Psoas muscle (tissue), 7 donors: ENCODE measurements at regions not wholly inside any gene's neighbourhood (a gene's known extent, or its start where the extent isn't known, plus 50 kb on each side); places are given as distances from the start of the nearest gene placed in this dataset.
"Not testable (repeated sequence)": the region's sequence is repeated elsewhere in the genome, so short reads cannot be mapped to it uniquely, and the experiment has no call there.

Experiments used
- ATAC-seq, 4 donors: fragments of 200-7000 bp; cut with Tn5 transposase; one replicate each; pipeline ENCODE4 v1.9.1; 2020; ENCODE audit warnings: moderate library complexity in 3 of 4, mild to moderate bottlenecking in 2 of 4
- DNase-seq, 2 donors: peaks; one replicate each; pipeline ENCODE4 v3.0.0-alpha.2; 2020
- H3K27ac ChIP-seq: fragments of 200-600 bp; one replicate; pipeline ENCODE4 v1.8.0; 2022
- H3K27me3 ChIP-seq, 3 donors: fragments of 200-600 bp in 1 of 3; one replicate each; pipeline versions ENCODE4 v1.6.1 to v1.8.0; 2013 to 2022; ENCODE audit warnings: low read length in 2 of 3, mild to moderate bottlenecking in 2 of 3, moderate library complexity in 1 of 3; ENCODE audit not compliant: insufficient read depth in 3 of 3
- H3K36me3 ChIP-seq, 2 donors: fragments of 200-600 bp in 1 of 2; one replicate each; pipeline versions ENCODE4 v1.6.1 to v1.8.0; 2013 to 2022; ENCODE audit warnings: low read depth in 1 of 2, mild to moderate bottlenecking in 1 of 2, moderate library complexity in 1 of 2; ENCODE audit not compliant: insufficient read depth in 1 of 2
- H3K4me1 ChIP-seq: fragments of 200-600 bp; one replicate; pipeline ENCODE4 v1.8.0; 2022
- H3K4me3 ChIP-seq: fragments of 200-600 bp; one replicate; pipeline ENCODE4 v1.8.0; 2022; ENCODE audit warnings: mild to moderate bottlenecking
- H3K9me3 ChIP-seq: fragments of 200-600 bp; one replicate; pipeline ENCODE4 v1.8.0; 2022
- WGBS, 3 donors: extraction: QIAGEN DNeasy Blood & Tissue Kit; methylation state at CpG; one replicate each; pipeline versions ENCODE4 v1.1.6 to v1.1.7; 2013; 5-methylcytosine and 5-hydroxymethylcytosine counted together
- intact Hi-C, 2 donors: fragments of 100-400 bp; cut with DNase I; formaldehyde crosslinking; loops; one replicate each; pipeline versions ENCODE4 v1.11.0 to v1.14.2; 2022
- TF ChIP-seq, protein P1 (sequence below): fragments of 200-600 bp; IDR thresholded peaks from one replicate; pipeline ENCODE4 v1.8.0; 2022; ENCODE audit warnings: antibody characterized with exemption
- donor health status: healthy with polysubstance abuse.
- donor health status: DM: no; HTN: no; CAD: no; lungs with moderate emphysema.
- donor health status: Bipolar disorder and iron deficiency.
- donor health status: healthy.
- donor health status: DM: yes; HTN: yes; CAD: no.
- donor health status: DM: no; HTN: no; CAD: no.
- donor health status: DM: yes; HTN: yes; CAD: no.

GRCh38 chr2:242004223-242004901 lies 134.8 kb downstream of the RTP5 start:
- Histone ChIP-seq H3K27ac (no peak overlapping the region), H3K4me3 (no peak overlapping the region), H3K4me1 (no peaks in the 10 kb centered on the region), H3K36me3 (no peaks in the 10 kb centered on the region), H3K27me3 (peaks cover 0 to 12% (median 0%) of the 10 kb centered on the region in 3 donors), H3K9me3 (no peaks in the 10 kb centered on the region)
- 80 to 83% (median 82%) methylated on average over 16 to 22 of the region's 30 CpGs for WGBS, 3 donors
- TF ChIP-seq, protein P1, sequence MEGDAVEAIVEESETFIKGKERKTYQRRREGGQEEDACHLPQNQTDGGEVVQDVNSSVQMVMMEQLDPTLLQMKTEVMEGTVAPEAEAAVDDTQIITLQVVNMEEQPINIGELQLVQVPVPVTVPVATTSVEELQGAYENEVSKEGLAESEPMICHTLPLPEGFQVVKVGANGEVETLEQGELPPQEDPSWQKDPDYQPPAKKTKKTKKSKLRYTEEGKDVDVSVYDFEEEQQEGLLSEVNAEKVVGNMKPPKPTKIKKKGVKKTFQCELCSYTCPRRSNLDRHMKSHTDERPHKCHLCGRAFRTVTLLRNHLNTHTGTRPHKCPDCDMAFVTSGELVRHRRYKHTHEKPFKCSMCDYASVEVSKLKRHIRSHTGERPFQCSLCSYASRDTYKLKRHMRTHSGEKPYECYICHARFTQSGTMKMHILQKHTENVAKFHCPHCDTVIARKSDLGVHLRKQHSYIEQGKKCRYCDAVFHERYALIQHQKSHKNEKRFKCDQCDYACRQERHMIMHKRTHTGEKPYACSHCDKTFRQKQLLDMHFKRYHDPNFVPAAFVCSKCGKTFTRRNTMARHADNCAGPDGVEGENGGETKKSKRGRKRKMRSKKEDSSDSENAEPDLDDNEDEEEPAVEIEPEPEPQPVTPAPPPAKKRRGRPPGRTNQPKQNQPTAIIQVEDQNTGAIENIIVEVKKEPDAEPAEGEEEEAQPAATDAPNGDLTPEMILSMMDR, result no peak
- DNase-seq, result no peak
- no peak for ATAC-seq
- intact Hi-C loops, result no loop called here

DNA sequence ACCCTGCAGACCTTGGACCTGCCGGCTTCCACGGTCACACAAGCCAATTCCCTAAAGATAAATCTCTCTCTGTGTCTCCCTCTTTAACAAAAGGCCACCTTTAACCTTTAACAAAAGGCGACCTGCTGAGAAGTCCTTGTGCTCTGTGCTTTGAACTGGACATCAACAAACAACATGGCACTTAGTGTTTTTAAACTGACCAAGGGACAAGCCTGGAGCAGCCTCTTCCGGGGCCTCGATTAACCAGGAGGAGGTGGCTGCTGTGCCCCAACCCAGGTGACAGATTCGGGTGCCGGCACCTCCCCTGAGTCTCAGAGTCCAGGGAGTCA lies 135.3 kb downstream of the RTP5 start:
- DNase-seq (no peak), ATAC-seq (no peak)
- H3K36me3 ChIP-seq, result no peaks in the 10 kb centered on the region
- H3K27ac ChIP-seq, result no peak overlapping the region
- H3K9me3 ChIP-seq, result no peaks in the 10 kb centered on the region
- no peak overlapping the region for H3K4me3 ChIP-seq
- TF ChIP-seq, protein P1, result no peak
- intact Hi-C loops, result no loop called here
- no peaks in the 10 kb centered on the region for H3K4me1 ChIP-seq
- 79 to 89% (median 81%) methylated on average over 7 of the region's 7 CpGs for WGBS, 3 donors
- peaks cover 0 to 12% (median 0%) of the 10 kb centered on the region in 3 donors for H3K27me3 ChIP-seq

DNA sequence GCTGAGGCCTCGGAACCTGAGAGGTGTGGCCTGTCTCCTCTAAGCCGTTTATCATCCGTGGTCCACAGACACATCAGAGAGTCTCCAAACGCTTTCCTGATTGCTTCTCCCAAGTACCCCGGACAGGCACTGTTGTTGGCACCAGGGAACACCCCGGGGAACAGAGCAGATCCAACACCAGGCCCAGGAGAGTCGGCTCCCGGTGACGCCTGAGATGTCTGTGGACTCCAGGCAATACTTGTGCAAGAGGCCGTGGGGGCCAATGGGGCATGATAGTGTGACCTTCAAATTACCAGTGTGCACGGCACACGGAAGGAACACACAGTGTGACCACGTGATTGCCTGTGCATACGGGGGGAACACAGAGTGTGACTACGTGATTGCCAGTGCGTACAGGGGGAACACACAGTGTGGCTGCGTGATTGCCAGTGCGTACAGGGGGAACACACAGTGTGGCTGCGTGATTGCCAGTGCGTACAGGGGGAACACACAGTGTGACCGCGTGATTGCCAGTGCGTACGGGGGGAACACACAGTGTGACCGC lies 136.6 kb downstream of the RTP5 start:
- WGBS, 3 donors, result 75 to 80% (median 79%) methylated on average over 17 to 20 of the region's 25 CpGs
- H3K9me3 ChIP-seq, H3K36me3 ChIP-seq, intact Hi-C loops, H3K4me3 ChIP-seq, DNase-seq, ATAC-seq, H3K4me1 ChIP-seq, H3K27ac ChIP-seq: not testable (repeated sequence)
- H3K27me3 ChIP-seq, result peaks cover 0 to 12% (median 0%) of the 10 kb centered on the region in 3 donors

GRCh38 chr2:242008908-242009307 lies 139.4 kb downstream of the RTP5 start:
- H3K27ac ChIP-seq, H3K9me3 ChIP-seq, H3K27me3 ChIP-seq, H3K36me3 ChIP-seq, H3K4me3 ChIP-seq, H3K4me1 ChIP-seq, DNase-seq, intact Hi-C loops, ATAC-seq: not testable (repeated sequence)
- WGBS, 3 donors, result 58 to 70% (median 68%) methylated on average over 9 to 12 of the region's 24 CpGs

- H3K27ac ChIP-seq, ATAC-seq, H3K36me3 ChIP-seq, H3K27me3 ChIP-seq, H3K9me3 ChIP-seq, H3K4me3 ChIP-seq, intact Hi-C loops, DNase-seq, H3K4me1 ChIP-seq: not testable (repeated sequence)
- WGBS, 3 donors, result 76 to 86% (median 80%) methylated on average over 6 to 17 of the region's 24 CpGs
Observed at GRCh38 chr2:242009846-242010245, 140.3 kb downstream of the RTP5 start.

DNA sequence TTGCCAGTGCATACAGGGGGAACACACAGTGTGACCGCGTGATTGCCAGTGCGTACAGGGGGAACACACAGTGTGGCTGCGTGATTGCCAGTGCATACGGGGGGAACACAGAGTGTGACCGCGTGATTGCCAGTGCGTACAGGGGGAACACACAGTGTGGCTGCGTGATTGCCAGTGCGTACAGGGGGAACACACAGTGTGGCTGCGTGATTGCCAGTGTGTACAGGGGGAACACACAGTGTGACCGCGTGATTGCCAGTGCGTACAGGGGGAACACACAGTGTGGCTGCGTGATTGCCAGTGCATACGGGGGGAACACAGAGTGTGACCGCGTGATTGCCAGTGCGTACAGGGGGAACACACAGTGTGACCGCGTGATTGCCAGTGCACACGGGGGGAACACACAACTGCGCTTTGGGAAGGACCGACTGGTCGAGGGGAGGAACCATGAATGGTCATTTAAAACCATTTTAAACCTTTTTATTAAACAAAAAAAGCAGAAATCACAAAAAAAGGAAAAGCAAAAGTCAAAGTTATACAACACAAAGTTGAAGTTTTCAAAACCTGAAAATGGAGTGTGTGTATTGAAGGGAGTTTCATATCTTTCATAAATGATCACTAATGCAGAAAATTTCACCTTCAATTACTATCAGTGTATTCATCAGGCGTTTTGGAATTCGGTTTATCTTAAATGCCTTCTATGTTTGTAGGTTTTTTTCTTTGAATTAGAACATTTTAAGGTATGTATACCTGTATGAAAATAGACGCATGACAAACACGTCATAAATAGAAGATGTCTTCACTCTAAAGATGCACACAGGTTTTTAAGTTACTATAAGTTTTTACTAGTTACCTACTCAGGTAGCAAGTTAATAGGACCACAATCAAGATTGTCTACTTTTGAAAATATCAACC lies 141.0 kb downstream of the RTP5 start:
- H3K4me1 ChIP-seq, H3K9me3 ChIP-seq, DNase-seq, ATAC-seq, H3K36me3 ChIP-seq, H3K27me3 ChIP-seq, intact Hi-C loops, H3K4me3 ChIP-seq, H3K27ac ChIP-seq: not testable (repeated sequence)
- WGBS, 3 donors, result 78% methylated on average over 18 to 23 of the region's 29 CpGs
